Mesendoderm (in vitro differentiated cells): ENCODE measurements at regions not wholly inside any gene's neighbourhood (a gene's known extent, or its start where the extent isn't known, plus 50 kb on each side); places are given as distances from the start of the nearest gene placed in this dataset.

Source experiments
- DNase-seq: peaks from one replicate; pipeline ENCODE4 v3.0.0; 2013
- H2AK5ac ChIP-seq: 2 replicates; pipeline ENCODE4 v1.6.1; 2013; ENCODE audit warnings: low read length, inconsistent platforms
- H2BK120ac ChIP-seq: 2 replicates; pipeline ENCODE4 v1.6.1; 2013; ENCODE audit warnings: low read depth, mild to moderate bottlenecking, low read length, moderate library complexity, mixed read lengths
- H2BK15ac ChIP-seq: replicated peaks from 2 replicates; pipeline ENCODE4 v1.6.1; 2013; ENCODE audit warnings: low read depth, mild to moderate bottlenecking, moderate library complexity
- H2BK5ac ChIP-seq: 2 replicates; pipeline ENCODE4 v1.6.1; 2013; ENCODE audit warnings: low read length, inconsistent platforms
- H3K18ac ChIP-seq: 2 replicates; pipeline ENCODE4 v1.6.1; 2013; ENCODE audit warnings: mild to moderate bottlenecking, low read length, mixed read lengths
- H3K23ac ChIP-seq: one replicate; pipeline ENCODE4 v1.6.1; 2013; ENCODE audit warnings: low read length
- H3K27ac ChIP-seq: 2 replicates; pipeline ENCODE4 v1.5.1; 2013; ENCODE audit warnings: low read depth, mild to moderate bottlenecking, inconsistent platforms, low read length, moderate library complexity
- H3K27me3 ChIP-seq: 2 replicates; pipeline ENCODE4 v1.6.1; 2013; ENCODE audit warnings: low read length, control low read depth, mild to moderate bottlenecking, inconsistent platforms; ENCODE audit not compliant: insufficient read depth, poor library complexity
- H3K36me3 ChIP-seq: 2 replicates; pipeline ENCODE4 v1.6.1; 2013; ENCODE audit warnings: low read length, inconsistent platforms; ENCODE audit not compliant: control insufficient read depth, insufficient read depth
- H3K4ac ChIP-seq: one replicate; pipeline ENCODE4 v1.6.1; 2013; ENCODE audit warnings: low read depth, mild to moderate bottlenecking, low read length, moderate library complexity
- H3K4me1 ChIP-seq: 2 replicates; pipeline ENCODE4 v1.6.1; 2013; ENCODE audit warnings: low read depth, low read length, inconsistent platforms; ENCODE audit not compliant: control insufficient read depth
- H3K4me2 ChIP-seq: 2 replicates; pipeline ENCODE4 v1.6.1; 2013; ENCODE audit warnings: low read length
- H3K4me3 ChIP-seq: 2 replicates; pipeline ENCODE4 v1.5.1; 2013; ENCODE audit warnings: mild to moderate bottlenecking, low read length
- H3K56ac ChIP-seq: one replicate; pipeline ENCODE4 v1.6.1; 2013; ENCODE audit warnings: low read length
- H3K79me1 ChIP-seq: 2 replicates; pipeline ENCODE4 v1.6.1; 2013; ENCODE audit warnings: low read length, inconsistent platforms
- H3K79me2 ChIP-seq: 2 replicates; pipeline ENCODE4 v1.6.1; 2013; ENCODE audit warnings: mild to moderate bottlenecking, low read length; ENCODE audit not compliant: control insufficient read depth, insufficient read depth
- H3K9ac ChIP-seq: 2 replicates; pipeline ENCODE4 v1.6.1; 2013; ENCODE audit warnings: low read length, inconsistent platforms
- H4K5ac ChIP-seq: one replicate; pipeline ENCODE4 v1.6.1; 2013; ENCODE audit warnings: low read length
- H4K8ac ChIP-seq: one replicate; pipeline ENCODE4 v1.6.1; 2013; ENCODE audit warnings: low read depth, mild to moderate bottlenecking, control low read depth, low read length, moderate library complexity
- WGBS: extraction: QIAGEN DNeasy Blood & Tissue Kit; methylation state at CpG from one replicate; pipeline ENCODE4 v1.1.7; 2013; ENCODE audit warnings: low lambda C conversion rate, missing lambda C conversion rate; ENCODE audit not compliant: insufficient coverage; ENCODE audit errors: extremely low coverage; 5-methylcytosine and 5-hydroxymethylcytosine counted together

- Histone ChIP-seq H4K8ac (no peak overlapping the region), H2AK5ac (no peak overlapping the region), H3K4me3 (no peak overlapping the region), H3K27ac (no peak overlapping the region), H2BK120ac (no peak overlapping the region), H2BK15ac (no peak overlapping the region), H3K23ac (no peak overlapping the region), H4K5ac (no peak overlapping the region), H3K4ac (no peak overlapping the region), H3K4me2 (no peak overlapping the region), H2BK5ac (no peak overlapping the region), H3K56ac (no peak overlapping the region), H3K4me1 (no peaks in the 10 kb centered on the region), H3K27me3 (no peaks in the 10 kb centered on the region), H3K9ac (no peak overlapping the region), H3K79me2 (no peaks in the 10 kb centered on the region), H3K79me1 (no peaks in the 10 kb centered on the region), H3K36me3 (no peaks in the 10 kb centered on the region), H3K18ac (no peak overlapping the region)
- no CpG with 5 or more reads among the region's 2 CpGs for WGBS
- DNase-seq, result no peak
These were observed 804.6 kb upstream of the CXADR start for GRCh38 chr21:16708101-16708835.

GRCh38 chr21:16709866-16710550 is 802.8 kb upstream of the CXADR start:
- H2BK15ac ChIP-seq, result no peak overlapping the region
- no peaks in the 10 kb centered on the region for H3K27me3 ChIP-seq
- H3K79me2 ChIP-seq, result no peaks in the 10 kb centered on the region
- H2AK5ac ChIP-seq, result no peak overlapping the region
- H3K36me3 ChIP-seq, result no peaks in the 10 kb centered on the region
- no peak overlapping the region for H4K8ac ChIP-seq
- no peak overlapping the region for H2BK5ac ChIP-seq
- no peaks in the 10 kb centered on the region for H3K79me1 ChIP-seq
- H3K4me3 ChIP-seq, result no peak overlapping the region
- no peaks in the 10 kb centered on the region for H3K4me1 ChIP-seq
- no peak overlapping the region for H3K27ac ChIP-seq
- no peak overlapping the region for H4K5ac ChIP-seq
- peak; percentile 15 for DNase-seq
- H3K9ac ChIP-seq, result no peak overlapping the region
- no peak overlapping the region for H2BK120ac ChIP-seq
- H3K4me2 ChIP-seq, result no peak overlapping the region
- no peak overlapping the region for H3K4ac ChIP-seq
- no peak overlapping the region for H3K23ac ChIP-seq
- H3K56ac ChIP-seq, result no peak overlapping the region
- no peak overlapping the region for H3K18ac ChIP-seq
- WGBS, result no CpG with 5 or more reads among the region's 5 CpGs

- Histone ChIP-seq H4K8ac (no peak overlapping the region), H3K27me3 (no peaks in the 10 kb centered on the region), H3K4me3 (no peak overlapping the region), H3K18ac (no peak overlapping the region), H3K36me3 (no peaks in the 10 kb centered on the region), H3K27ac (no peak overlapping the region), H3K9ac (no peak overlapping the region), H3K79me1 (no peaks in the 10 kb centered on the region), H2BK5ac (no peak overlapping the region), H3K79me2 (no peaks in the 10 kb centered on the region), H3K23ac (no peak overlapping the region), H3K56ac (no peak overlapping the region), H3K4me1 (no peaks in the 10 kb centered on the region), H2BK120ac (no peak overlapping the region), H3K4me2 (no peak overlapping the region), H2AK5ac (no peak overlapping the region), H2BK15ac (no peak overlapping the region), H3K4ac (no peak overlapping the region), H4K5ac (no peak overlapping the region)
- no CpG with 5 or more reads among the region's 2 CpGs for WGBS
- DNase-seq, result no peak
These were observed 801.1 kb upstream of the CXADR start for GRCh38 chr21:16711757-16712156.

- H2BK5ac ChIP-seq, result no peak overlapping the region
- no peak overlapping the region for H4K8ac ChIP-seq
- WGBS, result no CpG with 5 or more reads among the region's 4 CpGs
- no peak overlapping the region for H2BK120ac ChIP-seq
- no peaks in the 10 kb centered on the region for H3K36me3 ChIP-seq
- no peak overlapping the region for H3K27ac ChIP-seq
- H3K56ac ChIP-seq, result no peak overlapping the region
- H4K5ac ChIP-seq, result no peak overlapping the region
- H3K4me2 ChIP-seq, result no peak overlapping the region
- no peaks in the 10 kb centered on the region for H3K79me2 ChIP-seq
- no peak overlapping the region for H3K23ac ChIP-seq
- no peak overlapping the region for H3K4ac ChIP-seq
- H3K9ac ChIP-seq, result no peak overlapping the region
- no peaks in the 10 kb centered on the region for H3K79me1 ChIP-seq
- DNase-seq, result no peak
- H3K18ac ChIP-seq, result no peak overlapping the region
- H3K4me3 ChIP-seq, result no peak overlapping the region
- H3K27me3 ChIP-seq, result no peaks in the 10 kb centered on the region
- no peak overlapping the region for H2BK15ac ChIP-seq
- H3K4me1 ChIP-seq, result no peaks in the 10 kb centered on the region
- H2AK5ac ChIP-seq, result no peak overlapping the region
These were observed 799.3 kb upstream of the CXADR start for GRCh38 chr21:16713331-16714117.

- no peak overlapping the region for H3K4me3 ChIP-seq
- no peak overlapping the region for H3K27ac ChIP-seq
- H3K56ac ChIP-seq, result no peak overlapping the region
- H3K23ac ChIP-seq, result no peak overlapping the region
- no peaks in the 10 kb centered on the region for H3K4me1 ChIP-seq
- H3K79me1 ChIP-seq, result no peaks in the 10 kb centered on the region
- no peak overlapping the region for H3K18ac ChIP-seq
- no peak overlapping the region for H2BK5ac ChIP-seq
- no peak overlapping the region for H3K4me2 ChIP-seq
- H3K4ac ChIP-seq, result no peak overlapping the region
- H3K79me2 ChIP-seq, result no peaks in the 10 kb centered on the region
- no peaks in the 10 kb centered on the region for H3K27me3 ChIP-seq
- no peak for DNase-seq
- H2BK15ac ChIP-seq, result no peak overlapping the region
- H2AK5ac ChIP-seq, result no peak overlapping the region
- H3K9ac ChIP-seq, result no peak overlapping the region
- no peak overlapping the region for H2BK120ac ChIP-seq
- H3K36me3 ChIP-seq, result no peaks in the 10 kb centered on the region
- H4K8ac ChIP-seq, result no peak overlapping the region
- H4K5ac ChIP-seq, result no peak overlapping the region
- WGBS, result no CpG with 5 or more reads among the region's 8 CpGs
These were observed 772.3 kb upstream of the CXADR start for GRCh38 chr21:16740511-16740910.
